ENCODE measurements at regions not wholly inside any gene's neighbourhood (a gene's known extent, or its start where the extent isn't known, plus 50 kb on each side); places are given as distances from the start of the nearest gene placed in this dataset.

DNA sequence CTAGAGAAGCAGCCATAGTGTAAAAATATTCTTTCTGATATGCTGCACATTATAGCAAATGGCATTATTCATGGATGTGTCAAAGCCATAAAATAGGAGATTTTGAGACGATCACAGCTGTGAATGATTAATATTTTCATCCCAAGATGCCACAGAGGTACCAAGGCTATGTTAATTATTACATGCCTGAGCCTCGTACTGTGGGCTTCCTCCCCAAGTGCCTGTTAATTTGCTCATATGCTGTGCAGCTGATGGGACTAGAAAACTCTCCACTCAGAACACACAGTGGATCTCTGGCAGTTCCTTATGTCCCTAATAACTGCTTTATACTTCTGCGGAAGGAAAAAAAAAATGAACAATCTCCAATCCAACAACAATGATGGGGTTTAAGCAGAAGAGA, 184.9 kb upstream of the TSHZ2 start:
- TF ChIP-seq, protein P1, sequence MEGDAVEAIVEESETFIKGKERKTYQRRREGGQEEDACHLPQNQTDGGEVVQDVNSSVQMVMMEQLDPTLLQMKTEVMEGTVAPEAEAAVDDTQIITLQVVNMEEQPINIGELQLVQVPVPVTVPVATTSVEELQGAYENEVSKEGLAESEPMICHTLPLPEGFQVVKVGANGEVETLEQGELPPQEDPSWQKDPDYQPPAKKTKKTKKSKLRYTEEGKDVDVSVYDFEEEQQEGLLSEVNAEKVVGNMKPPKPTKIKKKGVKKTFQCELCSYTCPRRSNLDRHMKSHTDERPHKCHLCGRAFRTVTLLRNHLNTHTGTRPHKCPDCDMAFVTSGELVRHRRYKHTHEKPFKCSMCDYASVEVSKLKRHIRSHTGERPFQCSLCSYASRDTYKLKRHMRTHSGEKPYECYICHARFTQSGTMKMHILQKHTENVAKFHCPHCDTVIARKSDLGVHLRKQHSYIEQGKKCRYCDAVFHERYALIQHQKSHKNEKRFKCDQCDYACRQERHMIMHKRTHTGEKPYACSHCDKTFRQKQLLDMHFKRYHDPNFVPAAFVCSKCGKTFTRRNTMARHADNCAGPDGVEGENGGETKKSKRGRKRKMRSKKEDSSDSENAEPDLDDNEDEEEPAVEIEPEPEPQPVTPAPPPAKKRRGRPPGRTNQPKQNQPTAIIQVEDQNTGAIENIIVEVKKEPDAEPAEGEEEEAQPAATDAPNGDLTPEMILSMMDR (conservative IDR thresholded peaks at IDR 0.05; ENCODE audit: low read length) = no peak
- no peak for TF ChIP-seq EZH2phosphoT487 (IDR thresholded peaks at IDR 0.05; ENCODE audit: borderline replicate concordance)
